Stimulated activated CD4-positive, alpha-beta T cell treated with anti-CD3 and anti-CD28 coated beads, TNF-alpha, amount 100 ng/mL, for 24 hours (primary cell): ENCODE measurements at regions not wholly inside any gene's neighbourhood (a gene's known extent, or its start where the extent isn't known, plus 50 kb on each side); places are given as distances from the start of the nearest gene placed in this dataset.

Experiments used
- DNase-seq, 3 experiments: peaks; one replicate each; pipeline ENCODE4 v3.0.0-alpha.2; 2020; ENCODE audit warnings: low read depth in 3 of 3

DNA sequence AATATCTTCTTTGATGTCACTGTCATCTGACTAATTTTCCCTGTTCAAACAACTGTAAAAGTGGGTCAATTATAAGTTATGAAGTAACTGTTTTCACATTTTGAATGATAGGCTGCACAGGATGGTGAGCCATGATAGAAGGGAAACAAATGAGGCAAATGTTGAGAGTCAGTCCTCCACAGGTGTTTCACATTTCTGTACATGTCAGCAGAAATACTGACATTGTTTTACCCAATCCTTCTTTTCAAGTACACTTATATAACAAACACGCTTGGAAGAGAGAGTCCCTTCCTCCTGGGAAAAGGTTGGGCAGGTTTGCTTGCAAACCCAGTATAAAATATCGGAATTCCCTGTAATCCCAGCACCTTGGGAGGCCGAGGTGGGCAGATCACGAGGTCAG lies 1251.5 kb downstream of the SLC16A7 start:
- no peak for DNase-seq

DNA sequence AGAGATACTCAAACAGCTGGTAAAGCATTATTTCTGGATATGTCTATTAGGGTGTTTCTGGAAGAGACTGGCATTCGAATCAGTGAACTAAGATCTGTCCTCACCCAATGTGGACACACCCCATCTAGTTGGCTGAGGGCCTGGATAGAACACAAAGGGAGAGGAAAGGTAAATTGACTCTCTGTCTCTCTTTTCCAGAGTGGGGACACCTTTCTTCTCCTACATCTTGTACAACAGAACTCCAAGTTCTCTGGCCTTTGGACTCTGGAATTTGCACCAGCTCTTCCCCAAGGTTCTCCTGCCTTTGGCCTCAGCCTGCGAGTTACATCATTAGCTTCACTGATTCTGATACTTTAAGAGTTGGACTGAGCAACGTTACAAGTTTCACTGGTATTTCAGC lies 1253.9 kb downstream of the SLC16A7 start:
- DNase-seq = no peak

DNA sequence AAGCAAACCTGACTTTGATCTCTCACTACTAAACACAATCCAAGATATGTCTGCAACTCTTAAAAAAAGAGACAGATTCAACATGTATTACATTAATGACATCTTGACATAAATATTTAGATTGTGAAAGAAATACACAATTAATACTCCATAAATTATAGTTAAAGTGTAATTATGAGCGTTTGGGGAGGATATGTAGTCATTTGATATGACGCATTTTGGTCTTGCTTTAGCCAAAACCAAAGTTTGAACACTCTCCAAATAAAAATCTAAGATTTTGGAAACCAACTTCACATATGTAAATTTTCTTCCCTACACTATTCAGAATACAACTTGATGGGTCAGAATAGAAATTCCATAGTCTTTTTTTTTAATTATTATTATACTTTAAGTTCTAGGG lies 1257.6 kb downstream of the SLC16A7 start:
- no peak for DNase-seq

DNA sequence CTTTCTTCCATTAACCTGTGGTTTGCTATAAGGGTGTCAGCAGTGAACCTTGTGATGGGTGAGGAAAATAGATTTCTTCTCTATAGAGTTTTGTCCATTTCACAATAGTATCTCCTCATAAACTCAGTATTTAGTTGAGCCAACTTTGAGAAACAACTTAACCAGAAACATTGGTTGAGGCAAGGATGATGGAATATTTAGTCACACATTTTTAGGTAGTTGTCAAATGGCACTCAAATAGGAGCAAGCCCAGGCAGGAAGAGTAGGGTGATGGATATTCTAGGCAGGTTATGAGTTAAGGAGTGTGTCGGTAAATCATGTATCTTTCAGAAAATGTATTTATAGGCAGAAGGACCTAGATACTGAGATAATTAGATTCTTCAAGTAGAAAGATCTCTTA lies 1267.6 kb downstream of the SLC16A7 start:
- DNase-seq = no peak

DNA sequence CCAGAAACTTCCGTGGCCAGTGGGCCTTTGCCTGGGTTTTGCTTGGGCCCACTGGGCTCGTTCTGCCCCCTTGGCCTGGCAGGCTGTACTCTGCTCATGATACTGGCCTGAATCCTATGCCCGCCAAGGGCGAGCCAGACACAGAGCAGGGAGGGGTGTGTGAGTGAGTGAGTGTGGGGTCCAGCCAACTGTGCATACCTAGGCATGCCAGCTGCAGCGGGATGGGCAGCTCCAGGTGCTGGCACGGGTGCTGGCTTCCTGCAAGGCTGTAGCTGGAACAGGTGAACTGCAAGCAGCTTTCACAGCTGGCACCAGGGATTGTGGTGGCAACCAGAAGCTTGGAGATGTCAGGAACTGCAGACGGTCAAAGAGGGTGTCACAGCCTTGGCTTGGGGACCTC lies 1276.4 kb downstream of the SLC16A7 start:
- no peak for DNase-seq

DNA sequence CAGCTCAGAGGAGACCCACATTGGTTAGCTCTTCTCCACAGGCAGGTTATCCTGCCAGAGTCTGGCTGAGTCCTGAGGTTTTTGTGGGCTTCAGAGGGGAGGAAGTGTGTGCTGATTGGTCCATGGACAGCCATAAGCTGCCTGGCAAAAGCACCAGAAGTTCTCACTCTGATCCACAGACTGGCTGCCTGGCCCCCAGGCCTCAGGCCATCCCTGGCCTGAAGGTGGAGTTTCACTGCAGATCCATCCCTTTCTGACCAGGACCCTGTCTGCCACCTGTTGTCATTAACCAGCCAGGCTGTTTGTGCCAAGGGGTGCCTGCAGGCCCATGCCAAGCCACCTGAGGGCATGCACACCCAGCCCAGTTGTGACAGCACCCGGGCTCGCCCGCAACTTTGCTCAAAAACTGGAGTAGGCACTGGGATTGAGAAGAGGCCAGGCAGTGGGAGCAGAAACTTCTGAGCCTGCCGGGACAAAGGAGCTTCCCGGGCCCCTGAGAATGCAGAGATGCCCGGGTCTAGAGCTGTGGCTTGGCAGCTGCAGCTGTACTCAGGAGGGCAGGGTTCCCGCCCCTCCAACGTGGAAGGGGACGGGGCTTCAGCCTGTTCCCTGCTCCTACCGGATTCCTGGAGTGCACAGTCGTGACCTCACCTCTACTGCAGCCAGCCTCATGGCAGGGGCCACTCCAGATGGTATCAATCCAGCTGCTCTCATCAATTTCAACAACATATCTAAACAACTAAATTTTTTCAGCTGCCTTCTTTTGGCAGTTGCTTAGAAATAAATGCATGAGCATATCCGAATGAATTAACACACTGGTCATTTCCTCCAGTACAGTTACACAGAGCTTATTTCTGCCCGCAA lies 1277.3 kb downstream of the SLC16A7 start:
- DNase-seq = no peak

DNA sequence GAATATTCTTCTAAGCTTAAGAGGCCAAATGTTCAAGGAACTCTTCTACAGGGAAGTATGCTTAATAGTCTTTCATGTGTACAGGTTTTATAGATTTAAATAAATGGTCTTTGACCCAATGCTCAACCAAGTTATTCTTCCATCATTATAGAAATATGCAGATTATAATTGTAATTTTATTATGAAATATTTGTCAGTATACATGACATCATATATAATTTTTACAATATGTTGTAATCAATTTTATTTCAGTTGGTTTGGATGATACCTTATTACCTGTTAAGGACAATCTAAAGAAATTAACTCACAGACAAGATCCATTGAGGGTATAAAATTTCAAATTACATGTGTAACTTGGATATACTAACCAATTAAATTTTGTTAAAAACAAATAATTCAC lies 1278.3 kb downstream of the SLC16A7 start:
- no peak for DNase-seq

DNA sequence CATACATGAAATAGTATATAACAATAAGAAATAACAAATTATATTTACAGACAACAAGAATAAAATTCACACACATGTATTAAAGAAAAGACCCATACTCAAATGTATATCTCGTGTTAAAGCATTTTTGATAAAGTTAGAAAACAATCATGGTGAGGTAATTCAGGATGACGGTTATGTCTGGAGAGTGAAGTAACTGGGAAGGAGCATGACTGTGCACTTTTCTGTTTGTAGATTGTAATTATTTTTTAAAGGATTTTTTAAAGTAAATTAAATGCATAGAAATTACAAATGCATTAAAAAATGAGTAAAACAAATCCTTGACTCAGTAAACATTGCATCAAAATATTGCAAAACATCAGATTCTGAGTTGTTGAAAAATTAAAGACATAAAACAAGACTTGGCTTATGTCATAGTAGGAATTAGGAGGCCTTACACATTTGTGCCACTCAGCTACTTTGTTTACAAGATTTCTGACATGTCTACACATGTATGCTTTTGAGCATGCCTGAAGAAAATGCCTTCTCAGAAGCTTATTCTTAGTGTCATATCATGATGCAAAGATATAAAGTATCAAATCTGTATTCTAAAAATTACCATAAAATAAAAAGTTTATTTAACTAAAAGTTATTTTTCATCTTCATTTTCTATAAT lies 1325.1 kb downstream of the SLC16A7 start:
- DNase-seq = no peak

DNA sequence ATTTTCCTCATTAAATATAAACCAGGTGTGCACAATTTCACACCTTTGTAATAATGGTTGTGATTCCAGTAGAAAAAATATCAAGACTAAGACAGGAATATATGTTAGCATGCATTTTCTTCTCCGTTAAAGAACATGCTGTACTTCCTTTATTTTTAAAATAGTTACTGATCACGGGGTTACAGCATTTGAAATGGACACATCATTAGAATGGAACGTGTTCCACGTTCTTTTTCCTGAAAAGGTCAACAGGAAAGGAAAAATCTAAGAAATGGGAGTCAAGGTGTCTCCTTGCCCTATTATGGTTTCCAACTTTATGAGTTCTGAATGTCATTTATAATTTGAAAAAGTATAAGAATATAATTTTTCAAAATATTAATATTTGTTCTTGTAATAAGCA lies 1325.7 kb downstream of the SLC16A7 start:
- DNase-seq = no peak

DNA sequence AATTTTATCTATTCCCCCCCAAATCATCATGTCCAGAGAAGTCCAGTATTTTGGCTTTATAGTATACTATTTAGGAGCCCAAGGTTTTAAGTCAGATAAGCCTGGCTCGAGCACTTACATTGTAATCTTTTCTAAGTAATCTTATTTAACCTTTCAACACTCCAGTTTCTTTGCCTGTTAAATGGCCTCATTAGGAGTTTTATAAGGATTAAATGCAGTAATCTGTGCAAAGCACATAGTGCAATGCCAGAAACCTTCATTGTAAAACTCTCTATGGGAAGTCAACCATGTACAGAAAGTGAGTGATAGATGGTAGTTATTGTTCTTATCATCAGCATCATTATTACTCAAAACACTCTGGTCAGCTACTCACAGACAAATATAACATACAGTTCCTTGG lies 1330.4 kb downstream of the SLC16A7 start:
- no peak for DNase-seq

DNA sequence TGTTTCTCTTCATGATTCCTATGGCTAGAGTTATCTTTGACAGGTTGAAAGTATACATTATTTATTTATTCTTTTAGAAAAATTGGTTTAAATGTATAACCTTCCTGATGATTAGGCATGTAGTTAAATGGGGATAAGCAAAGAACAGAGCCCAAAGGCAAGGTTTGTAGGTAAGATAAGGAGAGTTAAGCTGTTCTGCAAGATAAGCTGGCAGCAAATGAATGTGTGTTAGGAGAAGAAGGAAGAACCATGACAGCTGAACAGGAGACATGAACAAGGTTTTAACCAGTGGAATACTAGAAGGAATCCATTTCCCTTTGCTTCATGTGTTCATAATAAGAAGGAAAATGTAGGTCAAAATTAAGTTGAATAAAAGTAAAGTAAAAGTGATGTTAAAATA lies 1330.1 kb upstream of the USP15 start:
- no peak for DNase-seq

DNA sequence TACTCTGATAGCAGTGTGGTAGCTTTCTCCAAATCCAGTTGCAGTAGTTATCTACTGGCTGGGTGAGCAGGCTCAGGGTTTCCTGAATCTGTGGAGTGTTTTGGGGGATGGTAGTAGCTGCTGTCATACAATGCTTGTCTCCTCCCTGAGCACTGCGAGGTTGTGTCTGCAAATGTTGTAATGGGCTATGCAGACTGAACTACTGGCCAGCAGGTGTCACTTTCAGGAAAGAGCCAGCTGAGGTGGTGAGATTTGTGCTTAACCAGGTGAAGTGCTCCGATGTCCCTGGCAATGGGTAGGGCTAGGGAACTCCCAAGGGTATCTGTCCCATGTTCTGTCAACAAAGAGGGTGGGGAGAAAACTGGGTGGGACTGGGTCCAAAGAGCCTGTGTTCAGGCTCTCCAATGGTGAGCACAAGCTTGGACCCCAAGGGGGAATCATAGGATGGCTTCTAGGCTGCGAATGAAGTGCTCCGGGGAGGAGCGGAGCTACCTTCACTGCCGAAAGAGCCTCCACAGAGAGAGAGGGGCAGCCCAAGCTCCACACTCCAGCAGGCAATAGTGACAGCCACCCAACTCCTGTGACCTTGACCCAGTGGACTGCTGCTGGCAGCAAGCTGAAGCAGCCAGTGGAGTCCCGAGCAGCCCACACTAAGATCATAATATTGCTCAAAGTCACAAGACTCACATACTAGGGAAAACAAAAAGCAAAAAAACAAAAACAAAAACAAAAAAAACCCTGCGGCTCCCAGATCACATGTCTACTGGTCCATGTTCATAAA lies 1324.0 kb upstream of the USP15 start:
- DNase-seq = no peak

DNA sequence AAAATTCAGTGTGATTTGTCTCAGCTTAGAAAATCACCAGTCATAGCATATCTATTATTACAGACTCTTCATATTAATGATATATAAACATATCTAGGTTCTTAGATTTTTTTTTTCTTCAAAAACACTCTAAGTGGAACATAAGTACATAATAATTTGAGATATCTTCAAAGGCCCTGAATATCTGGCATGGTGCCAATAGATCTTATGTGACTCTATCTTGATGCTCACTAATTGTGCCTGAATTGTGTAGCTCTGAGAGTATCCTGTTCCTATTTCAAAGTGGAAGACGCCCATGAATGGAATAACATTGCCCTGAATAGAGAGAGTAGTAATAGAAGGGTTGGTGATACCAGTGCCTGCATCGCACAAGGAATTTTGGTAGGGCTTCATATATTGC lies 1312.7 kb upstream of the USP15 start:
- no peak for DNase-seq

DNA sequence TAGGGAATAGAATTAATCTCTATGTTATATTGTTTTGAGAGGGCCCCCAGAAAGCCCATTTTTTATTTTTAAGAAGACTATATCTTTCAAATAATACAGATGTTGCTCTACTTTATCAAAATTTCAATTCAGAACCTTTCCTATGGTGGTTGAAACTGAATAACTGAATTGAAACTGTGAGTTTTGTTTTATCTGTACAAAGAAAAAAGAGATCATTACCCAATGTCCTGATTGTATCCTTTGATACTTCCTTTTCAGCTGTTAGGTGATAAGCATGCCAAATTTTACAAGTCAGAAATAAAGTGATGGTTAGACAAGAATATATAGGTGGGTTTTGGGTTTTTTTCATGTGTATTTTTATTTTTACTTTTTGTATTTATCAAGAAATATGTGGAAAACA lies 1293.1 kb upstream of the USP15 start:
- no peak for DNase-seq

DNA sequence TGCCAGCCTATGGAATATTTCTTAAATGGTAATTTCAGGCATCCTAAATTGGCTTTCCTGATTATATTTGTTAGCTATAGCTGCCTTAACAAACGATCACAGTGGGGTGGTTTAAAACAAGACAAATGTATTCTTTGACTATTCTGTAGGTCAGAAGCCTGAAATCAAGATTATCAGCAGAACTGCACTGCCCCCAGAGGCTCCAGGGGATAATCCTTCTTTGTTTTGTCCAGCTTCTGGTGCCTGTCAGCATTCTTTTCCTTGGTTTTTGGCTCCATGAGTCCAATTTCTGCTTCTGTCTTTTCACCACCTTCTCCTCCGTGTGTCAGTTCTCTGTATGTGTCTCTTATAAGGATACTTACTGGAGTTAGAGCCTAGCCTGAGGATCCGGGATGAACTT lies 1282.2 kb upstream of the USP15 start:
- DNase-seq = no peak

DNA sequence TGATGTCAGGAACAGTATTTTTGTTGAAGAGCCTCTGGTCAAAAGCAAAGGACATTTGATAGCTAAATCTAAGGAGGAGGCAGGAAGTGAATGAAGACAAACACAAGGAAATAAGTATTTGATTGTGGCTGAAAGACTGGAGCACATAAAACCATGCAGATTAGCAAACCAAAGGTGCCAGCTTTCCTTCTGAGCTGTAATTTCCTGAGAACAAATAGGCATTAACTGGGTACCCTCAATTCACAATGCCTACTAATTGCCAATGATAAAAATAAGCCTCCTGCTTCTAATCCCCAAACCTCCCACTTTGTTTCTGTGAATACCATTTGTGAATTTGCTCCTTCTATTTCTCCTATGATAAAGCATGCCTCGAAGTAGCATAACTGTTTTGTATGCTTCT lies 1279.6 kb upstream of the USP15 start:
- DNase-seq = no peak

DNA sequence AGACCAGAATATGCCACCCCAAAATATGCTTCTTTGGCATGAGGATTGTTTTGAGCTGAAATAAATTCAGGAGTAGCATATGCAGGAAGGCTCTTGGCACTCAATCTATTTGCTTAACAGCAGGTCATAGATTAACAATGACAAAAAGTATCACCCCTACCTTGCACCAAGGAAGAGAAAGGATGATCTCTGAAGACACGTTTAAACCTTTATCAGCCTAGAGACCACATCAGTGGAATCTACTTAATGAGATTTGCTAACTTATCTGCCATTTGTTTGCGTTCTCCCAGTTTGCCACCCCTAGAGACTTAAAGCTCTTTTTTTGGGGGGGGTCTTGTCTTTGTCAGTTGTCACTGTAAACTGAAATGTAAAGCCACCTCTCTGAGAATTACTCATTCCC lies 1278.7 kb upstream of the USP15 start:
- DNase-seq = no peak

DNA sequence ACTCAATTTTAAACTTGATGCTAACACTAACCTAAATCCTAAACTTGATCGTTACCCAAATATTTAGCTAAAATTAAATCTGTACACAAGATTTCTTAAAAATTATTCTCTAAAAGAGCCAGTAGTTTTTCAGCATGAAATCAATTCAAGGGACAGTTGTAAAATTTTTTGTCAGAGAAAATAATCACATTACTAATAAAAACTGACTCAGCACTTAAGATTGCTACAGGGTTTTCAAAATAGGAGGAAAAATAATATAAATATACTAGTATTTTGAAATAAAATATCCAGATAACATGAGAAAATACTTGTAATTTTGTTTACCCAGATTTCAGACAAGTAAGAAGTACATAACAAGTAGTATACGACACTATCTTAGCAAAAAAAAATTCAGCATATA lies 1268.1 kb upstream of the USP15 start:
- DNase-seq = no peak

DNA sequence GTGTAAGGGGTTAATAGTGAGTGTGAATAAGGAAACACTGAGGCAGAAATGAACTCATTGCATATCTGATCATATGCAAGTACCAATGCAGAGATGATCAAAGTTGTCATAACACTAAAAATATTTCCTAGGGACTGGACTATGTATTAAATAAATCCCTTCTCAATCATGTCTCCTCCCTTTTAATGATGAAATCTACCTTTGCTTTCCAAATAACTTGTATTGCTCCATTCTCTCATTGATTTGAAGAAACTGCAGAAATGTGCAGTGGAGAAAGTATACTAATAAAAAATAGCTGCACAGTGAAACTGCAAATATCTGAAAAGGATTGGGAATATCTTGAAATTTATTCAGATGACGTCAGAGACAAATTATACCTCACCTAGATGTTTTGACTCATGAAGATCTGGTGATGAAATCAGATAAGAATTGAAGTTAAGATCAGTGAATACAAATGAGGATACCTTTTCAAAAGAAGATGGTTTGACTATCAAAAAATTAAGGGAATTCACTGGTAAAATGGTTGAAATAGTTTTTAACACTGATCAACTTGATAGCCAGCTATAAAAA lies 1264.9 kb upstream of the USP15 start:
- DNase-seq = no peak

DNA sequence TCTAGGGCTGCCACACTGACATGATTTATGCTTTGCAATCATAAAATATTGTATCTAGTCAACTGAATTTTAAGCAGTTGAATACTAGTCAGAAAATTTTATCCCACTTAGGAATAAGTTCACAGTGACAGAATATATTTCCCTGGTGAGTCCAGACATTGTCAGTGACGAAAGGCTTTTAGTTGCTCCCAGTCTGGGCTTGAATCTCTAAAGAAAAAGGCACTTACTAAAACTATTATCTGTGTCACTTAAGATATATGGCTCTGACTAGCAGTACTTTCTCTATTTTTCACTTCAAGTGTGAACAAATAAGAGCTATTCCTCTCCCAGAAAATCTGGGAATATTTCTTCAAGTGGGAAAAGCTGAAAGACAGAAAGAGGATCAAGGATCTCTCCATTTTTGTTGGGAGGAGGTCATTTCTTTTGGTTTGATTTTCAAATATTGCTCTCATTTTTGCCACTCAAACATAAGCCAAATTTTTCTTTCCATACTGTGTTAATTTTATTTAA lies 1262.3 kb upstream of the USP15 start:
- no peak for DNase-seq

DNA sequence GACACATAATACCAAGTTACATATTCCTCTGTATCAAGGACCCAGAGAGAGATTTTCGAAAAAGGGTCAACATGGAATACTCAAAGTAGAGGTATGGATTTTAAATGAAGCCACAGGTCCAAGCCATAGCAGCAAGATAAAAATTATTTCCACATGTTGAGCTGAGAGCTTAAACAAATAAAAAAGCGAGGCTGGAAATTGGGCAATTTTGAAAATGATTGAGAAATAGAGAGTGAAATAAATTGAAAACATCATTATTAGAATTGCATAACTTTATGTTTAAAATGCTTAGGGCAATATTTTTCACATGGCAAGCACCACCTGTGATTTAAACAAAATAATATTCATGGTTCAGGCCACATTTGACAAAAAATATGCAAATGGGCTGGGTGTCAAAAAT lies 1251.0 kb upstream of the USP15 start:
- DNase-seq = no peak

DNA sequence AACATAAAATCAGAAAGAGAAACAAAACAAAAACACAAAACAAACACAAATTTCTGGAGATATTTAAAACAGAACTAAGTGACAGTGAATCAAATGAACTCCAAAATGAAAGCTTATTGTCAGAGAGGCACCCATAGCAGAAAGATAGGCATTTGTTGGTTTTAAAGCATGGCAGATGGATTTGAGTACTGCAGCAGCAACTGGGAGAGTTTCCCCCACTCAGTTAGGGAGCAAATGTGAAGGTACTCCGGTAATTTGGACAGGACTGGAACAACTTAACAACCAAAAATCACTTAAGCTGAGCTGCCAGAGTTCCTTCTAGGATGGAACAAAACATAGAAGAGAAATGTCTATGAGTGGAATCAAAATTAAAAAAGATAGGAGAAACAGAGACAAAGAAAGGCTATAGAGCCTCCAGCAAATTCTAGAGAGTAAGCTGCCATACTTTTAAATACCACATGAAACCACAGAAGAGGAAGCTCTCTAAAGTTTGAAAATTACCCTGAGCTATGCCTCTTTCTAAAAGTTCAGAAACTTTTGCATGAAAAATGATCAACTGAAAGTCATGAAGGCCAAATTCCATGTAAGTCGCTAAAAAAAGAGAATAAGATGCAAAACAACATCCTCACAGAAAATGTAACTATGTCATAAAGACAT lies 1248.3 kb upstream of the USP15 start:
- no peak for DNase-seq
